ENCODE measurements at regions not wholly inside any gene's neighbourhood (a gene's known extent, or its start where the extent isn't known, plus 50 kb on each side); places are given as distances from the start of the nearest gene placed in this dataset.

DNA sequence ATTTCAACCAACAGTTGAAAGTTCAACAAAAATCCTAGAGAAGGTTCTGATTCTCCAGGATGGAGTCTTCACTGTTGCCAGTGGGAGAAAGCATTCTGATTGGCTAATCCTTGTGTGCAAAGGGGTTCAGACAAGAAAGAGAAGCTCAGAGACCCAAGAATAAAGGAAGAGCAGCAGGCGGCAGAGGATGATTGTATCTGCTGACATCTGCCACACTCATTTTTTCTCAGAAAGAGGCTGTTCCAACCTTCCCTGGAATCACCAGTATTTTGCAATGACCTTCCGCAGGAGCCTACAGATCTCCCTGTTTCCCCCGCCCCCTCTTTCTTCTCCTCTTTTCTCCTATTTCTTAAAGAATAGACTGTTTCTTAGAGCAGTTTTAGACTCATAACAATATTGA lies 376.7 kb downstream of the CDH26 start:
- Mint-ChIP-seq H3K4me3 (no peak overlapping the region), H3K27me3 (no peaks in the 10 kb centered on the region), H3K9me3 (no peaks in the 10 kb centered on the region), H3K27ac (no peak overlapping the region), H3K4me1 (no peaks in the 10 kb centered on the region), H3K36me3 (ENCODE audit: low read depth) (no peaks in the 10 kb centered on the region)
- no peak for DNase-seq
- POLR2A ChIA-PET = no interaction called here
- CTCF ChIA-PET = no interaction called here

DNA sequence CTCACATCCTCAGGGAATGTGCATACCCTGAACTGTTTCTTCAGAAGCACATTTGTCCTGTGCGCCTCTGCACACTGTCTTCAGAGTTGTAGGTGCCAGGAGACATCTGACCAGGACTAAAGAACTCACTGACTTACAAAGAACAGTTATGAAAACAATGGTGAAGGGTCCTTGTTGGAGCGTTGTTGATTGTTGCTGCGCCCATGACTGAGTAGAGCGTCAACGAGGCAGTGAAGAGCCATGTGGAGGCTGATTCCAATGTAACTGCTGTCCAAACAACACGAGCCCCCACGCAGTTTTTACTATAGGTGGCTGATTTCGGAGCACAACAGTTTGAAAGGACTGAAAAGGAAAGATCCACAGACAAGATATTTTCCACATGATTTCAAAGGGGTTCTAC lies 380.3 kb downstream of the CDH26 start:
- Mint-ChIP-seq H3K27ac (no peak overlapping the region), H3K4me1 (no peaks in the 10 kb centered on the region), H3K9me3 (no peaks in the 10 kb centered on the region), H3K4me3 (no peak overlapping the region), H3K27me3 (no peaks in the 10 kb centered on the region), H3K36me3 (ENCODE audit: low read depth) (no peaks in the 10 kb centered on the region)
- POLR2A ChIA-PET = no interaction called here
- no peak for DNase-seq
- CTCF ChIA-PET = no interaction called here

DNA sequence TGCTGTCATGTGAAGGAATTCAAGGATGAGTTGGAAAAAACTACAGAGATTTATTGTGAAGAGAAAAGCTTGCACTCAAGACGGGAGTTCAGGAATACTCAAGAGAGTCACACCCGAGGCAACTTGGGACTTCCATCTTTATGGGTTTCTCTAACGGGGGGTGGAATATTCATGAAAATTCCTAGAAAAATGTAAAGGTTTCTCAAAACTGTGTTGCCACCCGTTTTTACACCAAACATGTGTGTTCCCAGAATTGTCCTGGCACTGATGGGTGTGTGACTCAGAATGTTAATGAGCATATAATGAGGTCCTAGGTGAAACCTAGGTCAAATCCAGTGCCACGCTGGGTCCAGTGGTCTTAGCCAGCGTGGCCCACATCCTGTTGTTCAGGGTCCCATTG lies 381.5 kb downstream of the CDH26 start:
- H3K4me1 Mint-ChIP-seq = no peaks in the 10 kb centered on the region
- ChIA-PET POLR2A (no interaction called here), CTCF (no interaction called here)
- no peak for DNase-seq
- H3K9me3 Mint-ChIP-seq = no peaks in the 10 kb centered on the region
- H3K27ac Mint-ChIP-seq = no peak overlapping the region
- H3K27me3 Mint-ChIP-seq = no peaks in the 10 kb centered on the region
- H3K36me3 Mint-ChIP-seq (ENCODE audit: low read depth) = no peaks in the 10 kb centered on the region
- no peak overlapping the region for H3K4me3 Mint-ChIP-seq

DNA sequence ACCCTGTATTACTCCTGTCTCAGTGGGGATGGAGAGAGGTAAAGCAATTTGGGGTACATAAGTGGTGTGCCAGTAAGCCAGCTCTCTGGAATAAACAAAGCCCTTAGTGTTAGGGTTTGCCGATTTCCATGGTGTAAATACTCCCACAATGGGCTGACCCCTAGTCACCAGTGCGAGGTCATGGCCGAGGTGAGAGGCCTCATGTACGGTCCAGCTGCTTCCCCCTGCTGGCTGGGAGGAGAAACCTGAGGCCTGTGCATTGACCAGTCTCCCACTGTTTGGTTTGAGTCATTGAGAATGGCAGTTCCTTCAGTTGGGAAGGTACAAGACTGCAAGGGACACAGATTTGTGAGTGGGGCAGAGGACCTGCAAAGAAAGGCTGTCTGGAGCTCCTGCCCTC lies 382.0 kb downstream of the CDH26 start:
- no peaks in the 10 kb centered on the region for H3K27me3 Mint-ChIP-seq
- no peaks in the 10 kb centered on the region for H3K36me3 Mint-ChIP-seq (ENCODE audit: low read depth)
- no peak overlapping the region for H3K4me3 Mint-ChIP-seq
- H3K9me3 Mint-ChIP-seq = no peaks in the 10 kb centered on the region
- CTCF ChIA-PET = no interaction called here
- no peak overlapping the region for H3K27ac Mint-ChIP-seq
- POLR2A ChIA-PET = no interaction called here
- H3K4me1 Mint-ChIP-seq = no peaks in the 10 kb centered on the region
- DNase-seq = no peak

DNA sequence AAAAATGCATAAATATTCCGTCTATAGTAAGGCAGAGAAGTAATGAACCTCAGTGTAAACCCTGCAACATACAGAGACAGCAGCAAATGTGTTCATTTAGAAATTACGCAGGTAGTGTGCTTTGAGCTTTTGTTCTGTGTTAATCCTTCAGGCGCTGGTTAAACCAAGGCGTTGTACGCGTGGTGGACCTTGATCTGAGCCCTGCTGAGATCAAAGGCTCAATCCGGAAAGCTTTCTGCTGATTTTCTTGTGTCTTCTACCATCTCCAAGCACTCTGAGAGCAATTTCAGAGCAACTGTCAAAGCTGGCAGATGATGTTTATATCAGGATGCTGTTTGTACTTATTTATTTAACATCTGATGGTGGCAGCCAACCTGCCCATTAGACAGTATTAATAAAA lies 382.8 kb downstream of the CDH26 start:
- ChIA-PET POLR2A (no interaction called here), CTCF (no interaction called here)
- Mint-ChIP-seq H3K36me3 (ENCODE audit: low read depth) (no peaks in the 10 kb centered on the region), H3K27ac (no peak overlapping the region), H3K4me3 (no peak overlapping the region), H3K9me3 (no peaks in the 10 kb centered on the region), H3K27me3 (no peaks in the 10 kb centered on the region), H3K4me1 (no peaks in the 10 kb centered on the region)
- no peak for DNase-seq

DNA sequence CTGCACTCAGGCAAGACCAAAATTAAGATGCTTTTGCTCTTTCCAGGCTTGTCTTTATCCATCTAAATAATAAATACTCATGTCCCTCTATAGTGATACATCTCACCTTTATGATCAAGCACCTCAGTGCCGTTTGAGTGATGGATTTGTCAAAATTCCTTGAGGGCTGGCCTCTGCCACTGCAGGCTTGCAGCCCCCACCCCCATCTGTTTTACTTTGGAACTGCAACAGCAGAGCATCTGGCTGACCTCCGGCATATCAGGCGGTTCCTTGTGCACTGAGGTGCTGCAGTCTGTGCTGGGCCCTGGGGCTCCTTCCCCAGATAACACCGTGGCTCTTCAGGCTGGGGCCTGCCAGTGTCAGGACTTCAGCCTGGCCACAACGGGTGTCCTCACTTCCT lies 386.9 kb downstream of the CDH26 start:
- Mint-ChIP-seq H3K27ac (no peak overlapping the region), H3K36me3 (ENCODE audit: low read depth) (no peaks in the 10 kb centered on the region)
- CTCF ChIA-PET = no interaction called here

DNA sequence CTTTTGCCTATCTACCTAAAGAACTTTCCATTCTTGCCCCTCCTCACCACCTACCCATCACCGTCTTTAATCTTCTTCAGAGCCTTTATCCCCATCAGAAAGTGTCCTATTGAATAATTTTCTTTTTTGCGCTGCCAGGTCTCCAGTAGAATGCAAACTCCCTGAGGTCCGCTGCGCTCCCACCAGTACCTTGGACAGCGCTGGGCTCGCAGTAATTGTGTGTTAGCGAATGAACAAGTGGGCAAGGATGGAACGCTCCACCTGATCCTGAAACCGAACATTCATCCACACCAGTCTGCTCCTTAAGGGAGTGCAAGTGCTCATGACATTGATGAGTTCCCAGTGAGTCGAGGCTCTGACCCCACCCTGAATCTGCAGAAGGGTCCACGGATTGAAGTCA lies 391.2 kb downstream of the CDH26 start:
- H3K9me3 Mint-ChIP-seq = no peaks in the 10 kb centered on the region
- no peak overlapping the region for H3K4me3 Mint-ChIP-seq
- DNase-seq = no peak
- no peaks in the 10 kb centered on the region for H3K4me1 Mint-ChIP-seq
- H3K36me3 Mint-ChIP-seq (ENCODE audit: low read depth) = no peaks in the 10 kb centered on the region
- H3K27ac Mint-ChIP-seq = no peak overlapping the region
- ChIA-PET POLR2A (no interaction called here), CTCF (no interaction called here)
- no peaks in the 10 kb centered on the region for H3K27me3 Mint-ChIP-seq

More for the DNA sequence above, 386.9 kb downstream of the CDH26 start:
- no peaks in the 10 kb centered on the region for H3K27me3 Mint-ChIP-seq
- no peaks in the 10 kb centered on the region for H3K9me3 Mint-ChIP-seq
- no peak overlapping the region for H3K4me3 Mint-ChIP-seq
- POLR2A ChIA-PET = no interaction called here
- DNase-seq = no peak
- no peaks in the 10 kb centered on the region for H3K4me1 Mint-ChIP-seq

DNA sequence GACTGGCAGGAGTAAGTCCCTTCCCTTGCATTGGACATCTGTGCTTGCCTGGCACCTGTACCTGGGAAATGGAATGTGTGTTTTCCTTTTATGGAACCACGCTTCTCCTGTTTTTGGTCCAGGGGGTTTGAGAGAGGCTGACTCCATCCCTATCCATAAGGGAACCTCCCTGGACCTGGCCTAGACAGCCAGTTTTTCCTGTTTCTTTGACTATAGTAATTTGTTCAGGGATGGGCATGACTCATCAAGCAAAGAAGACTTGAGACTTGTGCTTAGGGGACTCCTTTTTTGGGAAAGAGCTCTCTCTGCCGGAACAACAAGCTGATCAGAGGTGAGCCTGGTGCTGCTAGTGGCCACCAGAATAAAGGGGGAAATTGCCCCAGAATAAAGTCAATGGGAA lies 393.8 kb downstream of the CDH26 start:
- Mint-ChIP-seq H3K27me3 (no peaks in the 10 kb centered on the region), H3K4me3 (no peak overlapping the region), H3K9me3 (no peaks in the 10 kb centered on the region), H3K36me3 (ENCODE audit: low read depth) (no peaks in the 10 kb centered on the region), H3K4me1 (no peaks in the 10 kb centered on the region), H3K27ac (no peak overlapping the region)
- POLR2A ChIA-PET = no interaction called here
- no peak for DNase-seq
- CTCF ChIA-PET = no interaction called here

DNA sequence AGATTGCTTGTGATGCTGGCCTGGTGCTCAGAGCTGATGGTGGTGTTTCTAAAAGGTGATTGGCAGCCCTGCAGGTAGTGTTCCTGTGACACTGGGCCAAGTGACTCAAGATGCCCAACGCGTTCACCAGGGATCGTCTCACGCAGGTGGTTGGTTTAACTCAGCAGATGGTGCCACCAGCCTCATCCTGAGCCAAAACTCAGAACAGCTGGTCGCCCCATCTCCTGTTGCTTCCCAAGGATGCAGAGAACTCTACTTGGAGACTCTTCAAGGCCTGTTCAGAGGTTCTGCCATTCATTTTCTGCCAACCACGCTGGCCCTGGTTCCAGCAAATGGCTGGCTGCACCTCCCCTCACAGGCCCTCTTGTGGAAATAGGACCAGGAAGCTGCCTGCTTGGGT lies 394.4 kb downstream of the CDH26 start:
- H3K4me3 Mint-ChIP-seq = no peak overlapping the region
- POLR2A ChIA-PET = no interaction called here
- no peaks in the 10 kb centered on the region for H3K9me3 Mint-ChIP-seq

DNA sequence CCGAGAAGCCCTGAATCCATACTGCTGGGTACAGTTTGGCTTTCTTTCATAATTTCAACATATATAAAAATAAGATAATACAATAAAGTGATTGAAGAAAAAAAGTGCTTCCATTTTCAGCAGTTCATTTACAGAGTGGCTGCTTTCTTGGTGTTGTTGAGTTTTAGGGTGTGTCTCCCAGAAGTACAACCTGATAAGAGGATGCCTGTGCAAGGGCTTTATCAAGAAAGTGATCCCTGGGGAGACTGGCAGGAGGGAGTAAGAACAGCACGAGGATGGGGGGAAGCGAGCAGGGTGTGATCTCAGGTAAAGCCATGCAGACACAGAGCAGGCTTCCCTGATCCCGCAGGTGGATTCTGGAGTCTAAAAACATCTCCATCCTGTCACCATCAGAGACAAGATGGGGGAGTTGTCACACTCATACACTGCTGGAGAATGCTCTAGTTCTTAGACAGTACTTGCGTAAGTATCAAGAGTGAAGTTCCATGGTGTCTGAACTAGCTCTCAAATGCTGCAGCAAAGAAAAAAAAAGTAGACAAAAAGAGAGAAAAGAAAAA lies 395.9 kb downstream of the CDH26 start:
- Mint-ChIP-seq H3K27ac (no peak overlapping the region), H3K36me3 (ENCODE audit: low read depth) (no peaks in the 10 kb centered on the region), H3K4me3 (no peak overlapping the region), H3K4me1 (no peaks in the 10 kb centered on the region), H3K9me3 (no peaks in the 10 kb centered on the region), H3K27me3 (no peaks in the 10 kb centered on the region)
- DNase-seq = no peak
- CTCF ChIA-PET = interaction anchor here (0.6 kb wide), 1 partner anchor 1930 kb away, joined by 3 read pairs; no protein-coding TSS in a partner anchor
- POLR2A ChIA-PET = no interaction called here

More for the DNA sequence above, 394.4 kb downstream of the CDH26 start:
- H3K36me3 Mint-ChIP-seq (ENCODE audit: low read depth) = no peaks in the 10 kb centered on the region
- no peak overlapping the region for H3K27ac Mint-ChIP-seq
- H3K27me3 Mint-ChIP-seq = no peaks in the 10 kb centered on the region
- CTCF ChIA-PET = no interaction called here
- no peak for DNase-seq
- H3K4me1 Mint-ChIP-seq = no peaks in the 10 kb centered on the region

DNA sequence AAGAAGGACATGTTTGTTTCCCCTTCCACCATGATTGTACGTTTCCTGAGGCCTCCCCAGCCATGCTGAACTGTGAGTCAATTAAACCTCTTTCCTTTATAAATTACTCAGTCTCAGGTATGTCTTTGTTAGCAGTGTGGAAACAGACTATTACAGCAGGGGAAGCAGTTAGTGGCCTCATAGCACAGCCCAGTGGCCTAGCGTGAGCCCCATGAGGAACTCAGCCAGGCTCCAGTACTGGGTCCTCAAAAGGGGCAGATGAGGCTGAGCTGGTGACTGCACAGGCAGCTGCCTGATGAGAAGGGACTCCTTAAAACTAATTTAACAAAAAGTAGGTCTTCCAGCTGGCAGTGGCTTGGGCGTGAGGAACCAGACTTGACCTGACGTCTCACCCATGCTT lies 399.9 kb downstream of the CDH26 start:
- H3K4me3 Mint-ChIP-seq = no peak overlapping the region
- POLR2A ChIA-PET = no interaction called here
- H3K4me1 Mint-ChIP-seq = no peaks in the 10 kb centered on the region
- no peak for DNase-seq
- H3K27ac Mint-ChIP-seq = no peak overlapping the region
- no peaks in the 10 kb centered on the region for H3K36me3 Mint-ChIP-seq (ENCODE audit: low read depth)
- no peaks in the 10 kb centered on the region for H3K9me3 Mint-ChIP-seq
- H3K27me3 Mint-ChIP-seq = no peaks in the 10 kb centered on the region
- CTCF ChIA-PET = no interaction called here

DNA sequence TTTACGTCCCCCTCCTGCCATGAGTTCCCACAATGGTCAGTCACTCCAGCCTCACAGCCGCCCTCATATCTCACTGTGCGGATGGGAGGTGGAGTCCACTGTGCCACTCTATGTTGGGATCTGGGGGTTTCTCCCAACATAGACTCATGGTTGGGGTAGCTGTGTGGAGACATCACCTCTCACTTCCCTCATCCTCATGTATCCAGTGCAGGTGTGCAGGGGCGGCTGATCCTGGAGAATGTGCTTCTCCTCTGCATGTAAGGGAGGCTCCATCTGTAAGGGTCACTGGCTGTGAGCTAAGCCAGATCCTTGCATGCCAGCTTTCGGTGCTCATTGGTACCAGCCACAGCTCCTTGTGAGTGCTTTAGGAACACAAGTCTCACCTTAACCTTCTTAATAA lies 400.8 kb downstream of the CDH26 start:
- POLR2A ChIA-PET = no interaction called here
- no peaks in the 10 kb centered on the region for H3K27me3 Mint-ChIP-seq
- no peaks in the 10 kb centered on the region for H3K4me1 Mint-ChIP-seq
- no peak overlapping the region for H3K4me3 Mint-ChIP-seq
- no peak for DNase-seq
- H3K27ac Mint-ChIP-seq = no peak overlapping the region
- CTCF ChIA-PET = no interaction called here
- H3K36me3 Mint-ChIP-seq (ENCODE audit: low read depth) = no peaks in the 10 kb centered on the region
- H3K9me3 Mint-ChIP-seq = no peaks in the 10 kb centered on the region

DNA sequence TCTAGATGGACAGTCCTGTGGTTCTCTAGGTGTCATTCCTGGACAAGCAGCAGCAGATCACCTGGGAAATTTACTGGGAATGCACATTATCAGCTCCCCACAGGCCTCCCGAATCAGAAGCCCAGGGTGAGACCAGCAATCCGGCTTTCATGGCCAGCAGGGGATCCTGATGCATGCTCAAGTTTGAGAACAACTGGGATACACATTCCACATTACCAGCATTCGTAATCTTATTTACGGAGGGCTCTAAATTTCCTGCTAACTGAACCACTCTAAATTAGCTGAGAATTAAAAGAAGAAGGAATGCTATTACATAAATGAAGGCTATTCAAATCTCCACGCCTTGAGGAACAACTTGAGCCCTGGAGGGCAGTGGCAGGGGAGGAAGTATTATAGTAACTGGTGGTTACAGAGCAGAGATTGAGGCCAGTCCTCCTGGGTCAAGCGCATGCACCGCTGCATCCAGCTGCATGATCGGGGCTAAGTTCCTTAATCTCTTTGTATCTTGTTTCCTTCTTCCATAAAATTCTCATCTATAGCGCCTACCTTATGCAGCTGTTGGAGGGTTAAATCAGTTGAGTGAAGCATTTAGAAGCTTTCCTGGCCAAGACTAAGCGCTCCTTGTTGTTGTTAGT lies 403.7 kb downstream of the CDH26 start:
- no peaks in the 10 kb centered on the region for H3K36me3 Mint-ChIP-seq (ENCODE audit: low read depth)
- no peak for DNase-seq
- no peaks in the 10 kb centered on the region for H3K9me3 Mint-ChIP-seq
- no peaks in the 10 kb centered on the region for H3K27me3 Mint-ChIP-seq
- H3K4me1 Mint-ChIP-seq = no peaks in the 10 kb centered on the region
- no peak overlapping the region for H3K27ac Mint-ChIP-seq
- no peak overlapping the region for H3K4me3 Mint-ChIP-seq
- POLR2A ChIA-PET = no interaction called here
- CTCF ChIA-PET = no interaction called here

DNA sequence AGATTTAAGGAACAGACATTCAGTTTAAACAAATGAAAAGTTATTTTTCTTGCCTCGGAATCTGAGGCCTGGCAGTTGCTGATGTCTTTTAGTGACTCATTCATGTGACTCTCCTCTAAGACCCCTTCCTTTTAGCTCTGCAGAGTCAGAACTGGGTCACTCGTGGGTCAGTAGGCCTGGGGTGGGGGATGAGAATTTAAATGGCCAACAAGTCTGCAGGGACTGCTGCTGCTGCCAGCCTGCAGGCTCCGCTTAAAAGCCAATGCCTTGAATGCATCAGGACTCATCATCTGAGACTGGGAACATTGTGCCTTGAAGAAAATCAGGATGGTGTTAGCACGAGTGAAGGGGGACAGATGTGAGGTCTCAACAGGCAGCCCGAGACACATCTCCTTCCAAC lies 404.3 kb downstream of the CDH26 start:
- no peak overlapping the region for H3K4me3 Mint-ChIP-seq
- no peaks in the 10 kb centered on the region for H3K27me3 Mint-ChIP-seq
- no peaks in the 10 kb centered on the region for H3K4me1 Mint-ChIP-seq
- no peaks in the 10 kb centered on the region for H3K9me3 Mint-ChIP-seq
- H3K27ac Mint-ChIP-seq = no peak overlapping the region
- DNase-seq = no peak
- ChIA-PET CTCF (no interaction called here), POLR2A (no interaction called here)
- H3K36me3 Mint-ChIP-seq (ENCODE audit: low read depth) = no peaks in the 10 kb centered on the region

Data from activated CD4-positive, alpha-beta T cell treated with anti-CD3 and anti-CD28 coated beads, Interleukin-2, amount 10 ng/mL, durations not matched to agents 7 days and 5 days (primary cell).